Osteocyte (in vitro differentiated cells): ENCODE measurements at regions not wholly inside any gene's neighbourhood (a gene's known extent, or its start where the extent isn't known, plus 50 kb on each side); places are given as distances from the start of the nearest gene placed in this dataset.
A peak's percentile ranks its signal among the peaks of the same experiment; 100 is the strongest.

Experiments used
- DNase-seq: peaks from one replicate; pipeline ENCODE4 v3.0.0; 2021; ENCODE audit warnings: mixed read lengths; ENCODE audit not compliant: unreplicated experiment; ENCODE audit errors: extremely low spot score
- H3K27ac Mint-ChIP-seq: one replicate; pipeline ENCODE4 v1.8.0; 2021; ENCODE audit warnings: mild to moderate bottlenecking, mixed read lengths; ENCODE audit not compliant: unreplicated experiment
- H3K27me3 Mint-ChIP-seq: one replicate; pipeline ENCODE4 v1.8.0; 2021; ENCODE audit warnings: mixed read lengths; ENCODE audit not compliant: unreplicated experiment
- H3K36me3 Mint-ChIP-seq: one replicate; pipeline ENCODE4 v1.8.0; 2021; ENCODE audit warnings: mixed read lengths; ENCODE audit not compliant: unreplicated experiment
- H3K4me1 Mint-ChIP-seq: one replicate; pipeline ENCODE4 v1.8.0; 2021; ENCODE audit warnings: mixed read lengths; ENCODE audit not compliant: unreplicated experiment
- H3K4me3 Mint-ChIP-seq: one replicate; pipeline ENCODE4 v1.8.0; 2021; ENCODE audit warnings: mild to moderate bottlenecking, moderate library complexity, mixed read lengths; ENCODE audit not compliant: unreplicated experiment
- H3K9me3 Mint-ChIP-seq: one replicate; pipeline ENCODE4 v1.8.0; 2021; ENCODE audit warnings: mixed read lengths; ENCODE audit not compliant: unreplicated experiment
- TF ChIP-seq, protein P1 (sequence below): fragments of 200-600 bp; sonication (generic); IDR thresholded peaks from 2 replicates; pipeline ENCODE4 v1.5.0; 2021; ENCODE audit warnings: antibody characterized with exemption, mild to moderate bottlenecking, moderate library complexity

DNA sequence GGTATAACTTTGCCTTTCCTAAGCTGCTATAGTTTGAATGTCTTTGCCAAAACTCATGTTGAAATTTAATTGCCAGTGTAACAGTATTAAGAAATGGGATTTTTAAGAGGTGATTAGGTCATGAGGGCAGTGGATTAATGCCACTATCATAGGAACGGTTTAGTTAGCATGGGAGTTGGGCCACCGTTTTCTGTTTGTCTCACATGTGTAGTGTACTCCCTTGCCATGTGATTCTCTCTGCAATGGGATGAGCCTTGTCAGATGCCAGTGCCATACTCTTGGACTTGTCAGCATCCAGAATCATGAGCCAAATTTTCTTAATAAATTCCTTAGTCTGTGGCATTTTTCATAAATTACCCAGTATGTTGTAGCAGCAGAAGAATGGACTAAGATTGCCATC, 388.9 kb upstream of the RGPD4 start:
- DNase-seq: no peak
- Mint-ChIP-seq H3K27me3 (peaks cover 7% of the 10 kb centered on the region), H3K36me3 (peaks cover 2% of the 10 kb centered on the region), H3K4me3 (no peak overlapping the region), H3K27ac (no peak overlapping the region), H3K9me3 (peaks cover 4% of the 10 kb centered on the region), H3K4me1 (no peaks in the 10 kb centered on the region)
- TF ChIP-seq, protein P1, sequence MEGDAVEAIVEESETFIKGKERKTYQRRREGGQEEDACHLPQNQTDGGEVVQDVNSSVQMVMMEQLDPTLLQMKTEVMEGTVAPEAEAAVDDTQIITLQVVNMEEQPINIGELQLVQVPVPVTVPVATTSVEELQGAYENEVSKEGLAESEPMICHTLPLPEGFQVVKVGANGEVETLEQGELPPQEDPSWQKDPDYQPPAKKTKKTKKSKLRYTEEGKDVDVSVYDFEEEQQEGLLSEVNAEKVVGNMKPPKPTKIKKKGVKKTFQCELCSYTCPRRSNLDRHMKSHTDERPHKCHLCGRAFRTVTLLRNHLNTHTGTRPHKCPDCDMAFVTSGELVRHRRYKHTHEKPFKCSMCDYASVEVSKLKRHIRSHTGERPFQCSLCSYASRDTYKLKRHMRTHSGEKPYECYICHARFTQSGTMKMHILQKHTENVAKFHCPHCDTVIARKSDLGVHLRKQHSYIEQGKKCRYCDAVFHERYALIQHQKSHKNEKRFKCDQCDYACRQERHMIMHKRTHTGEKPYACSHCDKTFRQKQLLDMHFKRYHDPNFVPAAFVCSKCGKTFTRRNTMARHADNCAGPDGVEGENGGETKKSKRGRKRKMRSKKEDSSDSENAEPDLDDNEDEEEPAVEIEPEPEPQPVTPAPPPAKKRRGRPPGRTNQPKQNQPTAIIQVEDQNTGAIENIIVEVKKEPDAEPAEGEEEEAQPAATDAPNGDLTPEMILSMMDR: peak; percentile 17

DNA sequence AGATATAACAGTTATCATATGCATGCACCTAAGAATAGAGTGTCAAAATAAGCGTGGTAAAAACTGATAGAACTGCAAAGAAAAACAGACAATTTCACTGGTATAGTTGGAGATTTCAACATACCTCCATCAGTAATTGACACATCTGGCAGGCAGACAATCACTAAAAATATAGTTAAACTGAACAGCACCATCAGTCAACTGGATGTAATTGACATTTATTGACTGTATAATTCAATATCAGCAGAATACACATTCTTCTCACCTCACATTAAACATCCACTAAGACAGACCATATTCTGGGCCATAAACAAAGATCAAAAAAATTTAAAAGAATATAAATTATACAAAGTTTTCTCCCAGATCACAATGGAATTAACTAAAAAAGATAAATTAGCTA, 378.5 kb upstream of the RGPD4 start:
- Mint-ChIP-seq H3K4me1 (no peaks in the 10 kb centered on the region), H3K9me3 (peaks cover 5% of the 10 kb centered on the region), H3K36me3 (peaks cover 8% of the 10 kb centered on the region), H3K4me3 (no peak overlapping the region), H3K27ac (no peak overlapping the region), H3K27me3 (peaks cover 15% of the 10 kb centered on the region)
- DNase-seq: no peak
- TF ChIP-seq, protein P1: no peak

DNA sequence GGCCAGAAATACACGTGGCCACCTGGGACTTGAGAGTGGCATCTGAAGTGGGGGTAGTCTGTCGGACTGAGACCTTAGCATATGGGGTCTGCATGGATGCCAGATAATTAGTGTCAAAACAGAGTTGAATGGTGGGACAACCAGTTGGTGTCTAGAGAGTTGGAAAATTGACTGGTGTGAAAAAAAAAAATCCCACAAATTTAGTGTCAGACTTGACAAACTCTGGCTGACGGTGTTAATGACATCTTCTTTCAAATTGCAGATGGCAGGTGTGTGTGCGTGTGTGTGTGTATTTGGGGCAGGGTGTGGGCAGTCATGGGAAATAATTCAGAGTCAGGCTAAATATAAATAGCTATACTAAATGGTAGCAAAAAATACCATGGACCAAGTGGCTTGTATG, 365.4 kb upstream of the RGPD4 start:
- TF ChIP-seq, protein P1: no peak
- Mint-ChIP-seq H3K36me3 (no peaks in the 10 kb centered on the region), H3K9me3 (peaks cover 10% of the 10 kb centered on the region), H3K27ac (no peak overlapping the region), H3K4me3 (no peak overlapping the region), H3K27me3 (peaks cover 5% of the 10 kb centered on the region), H3K4me1 (peaks cover 5% of the 10 kb centered on the region)
- DNase-seq: no peak

DNA sequence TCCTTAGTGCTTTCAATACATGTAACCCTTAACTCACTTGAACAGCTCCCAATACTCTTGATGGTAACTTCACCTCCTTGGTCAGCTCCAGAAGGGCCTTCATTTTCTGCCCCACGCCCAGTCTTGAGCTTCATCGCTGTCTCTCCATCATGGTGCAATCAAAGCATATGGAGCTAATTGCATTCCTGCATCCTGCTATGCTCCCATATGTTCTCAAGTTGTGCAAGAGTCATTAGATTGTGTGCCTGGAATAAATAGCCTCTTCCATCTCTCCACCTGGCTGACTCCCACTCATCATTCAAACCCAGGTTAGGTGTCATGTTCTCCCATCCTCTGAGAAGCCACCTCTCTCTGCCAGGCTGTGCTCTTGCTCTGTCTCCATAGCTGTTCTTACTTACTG, 364.5 kb upstream of the RGPD4 start:
- Mint-ChIP-seq H3K4me3 (no peak overlapping the region), H3K36me3 (no peaks in the 10 kb centered on the region), H3K27me3 (peaks cover 5% of the 10 kb centered on the region), H3K9me3 (peaks cover 10% of the 10 kb centered on the region), H3K4me1 (peaks cover 12% of the 10 kb centered on the region), H3K27ac (no peak overlapping the region)
- TF ChIP-seq, protein P1: no peak
- DNase-seq: no peak

DNA sequence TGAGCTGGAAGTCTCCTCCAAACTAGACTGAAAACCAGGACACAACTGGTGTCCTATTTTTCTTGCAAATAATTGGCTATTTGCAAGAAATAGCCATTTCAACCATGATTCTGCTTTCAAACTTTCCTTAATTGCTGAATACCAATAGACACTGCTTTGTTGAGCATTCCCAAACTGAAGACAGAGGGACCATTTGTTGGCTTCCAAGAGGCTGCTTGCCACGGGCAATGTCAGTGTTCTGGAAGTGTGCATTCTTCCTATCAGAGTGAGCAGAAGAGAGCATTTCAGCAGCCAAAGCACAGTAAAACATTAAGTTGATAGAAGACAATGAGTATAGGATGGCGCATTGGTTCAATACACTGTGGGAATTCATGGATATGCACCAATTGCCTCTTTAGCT, 360.5 kb upstream of the RGPD4 start:
- no peak overlapping the region for H3K27ac Mint-ChIP-seq
- peaks cover 12% of the 10 kb centered on the region for H3K27me3 Mint-ChIP-seq
- no peak for DNase-seq
- peaks cover 10% of the 10 kb centered on the region for H3K9me3 Mint-ChIP-seq
- no peaks in the 10 kb centered on the region for H3K36me3 Mint-ChIP-seq
- TF ChIP-seq, protein P1: no peak
- peaks cover 17% of the 10 kb centered on the region for H3K4me1 Mint-ChIP-seq
- no peak overlapping the region for H3K4me3 Mint-ChIP-seq
